ENCODE measurements at regions not wholly inside any gene's neighbourhood (a gene's known extent, or its start where the extent isn't known, plus 50 kb on each side); places are given as distances from the start of the nearest gene placed in this dataset.

DNA sequence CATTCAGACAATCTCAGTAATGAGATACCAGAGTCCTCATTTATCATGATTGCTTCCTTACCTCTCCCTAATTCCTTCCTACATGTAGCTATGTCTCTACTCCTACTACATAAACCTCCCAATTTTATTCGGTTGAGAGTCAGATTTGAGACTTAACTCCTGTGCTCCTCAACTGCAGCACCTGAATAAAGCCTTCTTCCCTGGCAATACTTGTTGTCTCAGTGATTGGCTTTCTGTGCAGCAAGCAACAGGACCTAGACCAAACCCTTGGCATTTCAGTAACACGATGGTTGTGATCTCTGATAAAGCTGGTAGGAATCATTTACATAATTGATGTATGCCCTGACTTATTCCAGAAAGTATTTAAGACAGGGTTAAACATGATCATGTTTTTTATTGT lies 106.7 kb upstream of the NANOGP8 start:
- TF ChIP-seq, protein P1, sequence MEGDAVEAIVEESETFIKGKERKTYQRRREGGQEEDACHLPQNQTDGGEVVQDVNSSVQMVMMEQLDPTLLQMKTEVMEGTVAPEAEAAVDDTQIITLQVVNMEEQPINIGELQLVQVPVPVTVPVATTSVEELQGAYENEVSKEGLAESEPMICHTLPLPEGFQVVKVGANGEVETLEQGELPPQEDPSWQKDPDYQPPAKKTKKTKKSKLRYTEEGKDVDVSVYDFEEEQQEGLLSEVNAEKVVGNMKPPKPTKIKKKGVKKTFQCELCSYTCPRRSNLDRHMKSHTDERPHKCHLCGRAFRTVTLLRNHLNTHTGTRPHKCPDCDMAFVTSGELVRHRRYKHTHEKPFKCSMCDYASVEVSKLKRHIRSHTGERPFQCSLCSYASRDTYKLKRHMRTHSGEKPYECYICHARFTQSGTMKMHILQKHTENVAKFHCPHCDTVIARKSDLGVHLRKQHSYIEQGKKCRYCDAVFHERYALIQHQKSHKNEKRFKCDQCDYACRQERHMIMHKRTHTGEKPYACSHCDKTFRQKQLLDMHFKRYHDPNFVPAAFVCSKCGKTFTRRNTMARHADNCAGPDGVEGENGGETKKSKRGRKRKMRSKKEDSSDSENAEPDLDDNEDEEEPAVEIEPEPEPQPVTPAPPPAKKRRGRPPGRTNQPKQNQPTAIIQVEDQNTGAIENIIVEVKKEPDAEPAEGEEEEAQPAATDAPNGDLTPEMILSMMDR (IDR thresholded peaks at IDR 0.05; ENCODE audit: insufficient read depth, low read depth, low read length) = no peak
- TF ChIP-seq EZH2 (IDR thresholded peaks at IDR 0.05; ENCODE audit: insufficient read depth, low read length) = no peak
